ENCODE measurements at regions not wholly inside any gene's neighbourhood (a gene's known extent, or its start where the extent isn't known, plus 50 kb on each side); places are given as distances from the start of the nearest gene placed in this dataset.

DNA sequence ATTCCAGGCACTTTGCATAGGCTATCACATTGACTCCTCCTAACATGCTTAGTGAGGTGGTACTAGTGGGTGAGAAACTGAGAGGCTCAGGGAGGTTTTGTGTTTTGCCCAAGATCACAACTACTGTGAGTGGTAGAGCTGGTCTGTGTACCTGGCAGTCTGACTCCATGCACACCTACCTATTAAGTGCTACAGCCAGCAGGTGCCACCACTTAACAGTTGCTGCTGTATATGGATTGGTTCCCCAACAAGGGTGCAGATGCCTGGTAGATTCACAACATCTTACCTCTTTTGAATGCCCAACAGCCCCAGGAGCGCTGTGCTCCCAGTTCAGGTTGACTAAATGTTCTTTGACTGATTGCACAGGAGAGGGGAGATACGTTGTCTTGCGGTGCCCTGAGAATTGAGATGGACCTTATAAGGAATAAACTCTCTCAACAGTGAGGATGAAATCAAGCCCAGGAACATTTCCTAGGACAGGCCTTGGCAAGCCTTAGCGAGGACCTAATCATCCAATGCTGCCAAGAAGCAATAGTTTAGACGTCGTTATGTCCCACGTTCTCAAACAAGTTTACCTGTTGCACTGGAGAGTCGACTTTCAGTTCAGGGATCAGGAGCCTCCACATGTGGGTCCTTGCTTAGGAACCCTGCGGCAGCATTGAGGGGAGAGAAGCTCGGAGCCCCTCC, 78.9 kb upstream of the F3 start:
- TF ChIP-seq ZNF70 (CRISPR knock-in tag; IDR thresholded peaks at IDR 0.05), result no peak
- TF ChIP-seq ARNTL (CRISPR knock-in tag; IDR thresholded peaks at IDR 0.05; ENCODE audit: borderline replicate concordance, low read depth), result no peak
- no peak for TF ChIP-seq ZFP3 (CRISPR knock-in tag; IDR thresholded peaks at IDR 0.05)
- no peak for TF ChIP-seq RARB (CRISPR knock-in tag; IDR thresholded peaks at IDR 0.05)
- TF ChIP-seq ZC3H10 (CRISPR knock-in tag; IDR thresholded peaks at IDR 0.05), result no peak
- TF ChIP-seq, protein P1, sequence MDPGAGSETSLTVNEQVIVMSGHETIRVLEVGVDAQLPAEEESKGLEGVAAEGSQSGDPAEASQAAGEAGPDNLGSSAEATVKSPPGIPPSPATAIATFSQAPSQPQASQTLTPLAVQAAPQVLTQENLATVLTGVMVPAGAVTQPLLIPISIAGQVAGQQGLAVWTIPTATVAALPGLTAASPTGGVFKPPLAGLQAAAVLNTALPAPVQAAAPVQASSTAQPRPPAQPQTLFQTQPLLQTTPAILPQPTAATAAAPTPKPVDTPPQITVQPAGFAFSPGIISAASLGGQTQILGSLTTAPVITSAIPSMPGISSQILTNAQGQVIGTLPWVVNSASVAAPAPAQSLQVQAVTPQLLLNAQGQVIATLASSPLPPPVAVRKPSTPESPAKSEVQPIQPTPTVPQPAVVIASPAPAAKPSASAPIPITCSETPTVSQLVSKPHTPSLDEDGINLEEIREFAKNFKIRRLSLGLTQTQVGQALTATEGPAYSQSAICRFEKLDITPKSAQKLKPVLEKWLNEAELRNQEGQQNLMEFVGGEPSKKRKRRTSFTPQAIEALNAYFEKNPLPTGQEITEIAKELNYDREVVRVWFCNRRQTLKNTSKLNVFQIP (CRISPR knock-in tag; IDR thresholded peaks at IDR 0.05; ENCODE audit: borderline replicate concordance, low read depth), result no peak
- no peak for TF ChIP-seq ZFP30 (CRISPR knock-in tag; IDR thresholded peaks at IDR 0.05)
- TF ChIP-seq, protein P2, sequence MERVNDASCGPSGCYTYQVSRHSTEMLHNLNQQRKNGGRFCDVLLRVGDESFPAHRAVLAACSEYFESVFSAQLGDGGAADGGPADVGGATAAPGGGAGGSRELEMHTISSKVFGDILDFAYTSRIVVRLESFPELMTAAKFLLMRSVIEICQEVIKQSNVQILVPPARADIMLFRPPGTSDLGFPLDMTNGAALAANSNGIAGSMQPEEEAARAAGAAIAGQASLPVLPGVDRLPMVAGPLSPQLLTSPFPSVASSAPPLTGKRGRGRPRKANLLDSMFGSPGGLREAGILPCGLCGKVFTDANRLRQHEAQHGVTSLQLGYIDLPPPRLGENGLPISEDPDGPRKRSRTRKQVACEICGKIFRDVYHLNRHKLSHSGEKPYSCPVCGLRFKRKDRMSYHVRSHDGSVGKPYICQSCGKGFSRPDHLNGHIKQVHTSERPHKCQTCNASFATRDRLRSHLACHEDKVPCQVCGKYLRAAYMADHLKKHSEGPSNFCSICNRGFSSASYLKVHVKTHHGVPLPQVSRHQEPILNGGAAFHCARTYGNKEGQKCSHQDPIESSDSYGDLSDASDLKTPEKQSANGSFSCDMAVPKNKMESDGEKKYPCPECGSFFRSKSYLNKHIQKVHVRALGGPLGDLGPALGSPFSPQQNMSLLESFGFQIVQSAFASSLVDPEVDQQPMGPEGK (CRISPR knock-in tag; IDR thresholded peaks at IDR 0.05; ENCODE audit: borderline replicate concordance), result no peak
- TF ChIP-seq ZNF8 (CRISPR knock-in tag; IDR thresholded peaks at IDR 0.05), result no peak
- TF ChIP-seq PPARA (CRISPR knock-in tag; IDR thresholded peaks at IDR 0.05; ENCODE audit: borderline replicate concordance), result no peak
- TF ChIP-seq, protein P3, sequence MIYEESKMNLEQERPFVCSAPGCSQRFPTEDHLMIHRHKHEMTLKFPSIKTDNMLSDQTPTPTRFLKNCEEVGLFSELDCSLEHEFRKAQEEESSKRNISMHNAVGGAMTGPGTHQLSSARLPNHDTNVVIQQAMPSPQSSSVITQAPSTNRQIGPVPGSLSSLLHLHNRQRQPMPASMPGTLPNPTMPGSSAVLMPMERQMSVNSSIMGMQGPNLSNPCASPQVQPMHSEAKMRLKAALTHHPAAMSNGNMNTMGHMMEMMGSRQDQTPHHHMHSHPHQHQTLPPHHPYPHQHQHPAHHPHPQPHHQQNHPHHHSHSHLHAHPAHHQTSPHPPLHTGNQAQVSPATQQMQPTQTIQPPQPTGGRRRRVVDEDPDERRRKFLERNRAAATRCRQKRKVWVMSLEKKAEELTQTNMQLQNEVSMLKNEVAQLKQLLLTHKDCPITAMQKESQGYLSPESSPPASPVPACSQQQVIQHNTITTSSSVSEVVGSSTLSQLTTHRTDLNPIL (CRISPR knock-in tag; IDR thresholded peaks at IDR 0.05; ENCODE audit: low read depth), result no peak
